AG10803 (cell line): ENCODE measurements at regions not wholly inside any gene's neighbourhood (a gene's known extent, or its start where the extent isn't known, plus 50 kb on each side); places are given as distances from the start of the nearest gene placed in this dataset.

Experiments
- DNase-seq: peaks from one replicate; pipeline ENCODE4 v3.0.0; 2010; ENCODE audit warnings: low read depth
- H3K4me3 ChIP-seq: 2 replicates; pipeline ENCODE4 v1.5.1; 2011; ENCODE audit warnings: mild to moderate bottlenecking, low read length, control low read depth
- TF ChIP-seq, protein P1 (sequence below): conservative IDR thresholded peaks from 2 replicates; pipeline ENCODE4 v1.5.1; 2011; ENCODE audit warnings: mild to moderate bottlenecking, low read length, control low read depth, inconsistent platforms

DNA sequence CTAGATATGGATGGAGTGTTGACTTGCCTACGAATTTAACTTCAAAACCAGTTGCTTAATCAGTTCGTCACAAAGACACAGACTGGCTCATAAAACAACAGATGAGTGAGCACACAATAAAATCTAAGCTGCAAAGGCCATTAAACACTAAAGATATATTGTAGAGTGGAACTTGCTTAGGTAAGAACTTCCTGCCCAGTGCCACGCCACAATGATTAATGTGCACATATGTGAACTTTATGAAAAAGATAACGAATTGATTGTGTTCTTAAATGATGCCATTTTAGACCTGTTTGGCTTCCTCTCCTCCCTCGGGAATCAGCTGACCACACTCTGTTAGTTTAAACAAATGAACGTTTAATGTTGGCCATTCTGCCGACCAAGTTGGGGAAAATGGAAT is 2031.3 kb upstream of the CELF4 start:
- H3K4me3 ChIP-seq: no peak overlapping the region
- no peak for DNase-seq
- TF ChIP-seq, protein P1, sequence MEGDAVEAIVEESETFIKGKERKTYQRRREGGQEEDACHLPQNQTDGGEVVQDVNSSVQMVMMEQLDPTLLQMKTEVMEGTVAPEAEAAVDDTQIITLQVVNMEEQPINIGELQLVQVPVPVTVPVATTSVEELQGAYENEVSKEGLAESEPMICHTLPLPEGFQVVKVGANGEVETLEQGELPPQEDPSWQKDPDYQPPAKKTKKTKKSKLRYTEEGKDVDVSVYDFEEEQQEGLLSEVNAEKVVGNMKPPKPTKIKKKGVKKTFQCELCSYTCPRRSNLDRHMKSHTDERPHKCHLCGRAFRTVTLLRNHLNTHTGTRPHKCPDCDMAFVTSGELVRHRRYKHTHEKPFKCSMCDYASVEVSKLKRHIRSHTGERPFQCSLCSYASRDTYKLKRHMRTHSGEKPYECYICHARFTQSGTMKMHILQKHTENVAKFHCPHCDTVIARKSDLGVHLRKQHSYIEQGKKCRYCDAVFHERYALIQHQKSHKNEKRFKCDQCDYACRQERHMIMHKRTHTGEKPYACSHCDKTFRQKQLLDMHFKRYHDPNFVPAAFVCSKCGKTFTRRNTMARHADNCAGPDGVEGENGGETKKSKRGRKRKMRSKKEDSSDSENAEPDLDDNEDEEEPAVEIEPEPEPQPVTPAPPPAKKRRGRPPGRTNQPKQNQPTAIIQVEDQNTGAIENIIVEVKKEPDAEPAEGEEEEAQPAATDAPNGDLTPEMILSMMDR: no peak

DNA sequence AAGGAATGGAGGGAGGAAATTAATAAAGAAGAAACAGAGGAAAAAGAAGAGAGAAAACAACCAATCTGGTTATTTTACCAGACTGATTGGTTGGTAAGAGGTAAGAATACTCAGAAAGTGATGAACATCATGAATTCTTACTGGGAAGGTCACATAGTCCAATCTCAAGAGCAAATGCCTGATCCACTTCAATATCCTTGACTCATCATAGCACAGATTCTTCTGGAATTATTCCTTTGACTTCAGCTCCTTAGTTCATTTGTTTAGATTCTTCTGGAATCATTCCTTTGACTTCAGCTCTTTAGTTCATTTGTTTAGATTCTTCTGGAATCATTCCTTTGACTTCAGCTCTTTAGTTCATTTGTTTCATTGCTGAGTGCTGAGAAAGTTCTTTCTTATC is 2030.6 kb upstream of the CELF4 start:
- peak; percentile 13 for DNase-seq
- TF ChIP-seq, protein P1: no peak
- no peak overlapping the region for H3K4me3 ChIP-seq

- TF ChIP-seq, protein P1: no peak
- no peak overlapping the region for H3K4me3 ChIP-seq
- no peak for DNase-seq
Measured at GRCh38 chr18:39594206-39594605, 2028.6 kb upstream of the CELF4 start.

- TF ChIP-seq, protein P1: no peak
- DNase-seq: no peak
- H3K4me3 ChIP-seq: no peak overlapping the region
Measured at GRCh38 chr18:39591649-39592048, 2026.1 kb upstream of the CELF4 start.

GRCh38 chr18:39589496-39589895 is 2023.9 kb upstream of the CELF4 start:
- no peak overlapping the region for H3K4me3 ChIP-seq
- TF ChIP-seq, protein P1: no peak
- no peak for DNase-seq

DNA sequence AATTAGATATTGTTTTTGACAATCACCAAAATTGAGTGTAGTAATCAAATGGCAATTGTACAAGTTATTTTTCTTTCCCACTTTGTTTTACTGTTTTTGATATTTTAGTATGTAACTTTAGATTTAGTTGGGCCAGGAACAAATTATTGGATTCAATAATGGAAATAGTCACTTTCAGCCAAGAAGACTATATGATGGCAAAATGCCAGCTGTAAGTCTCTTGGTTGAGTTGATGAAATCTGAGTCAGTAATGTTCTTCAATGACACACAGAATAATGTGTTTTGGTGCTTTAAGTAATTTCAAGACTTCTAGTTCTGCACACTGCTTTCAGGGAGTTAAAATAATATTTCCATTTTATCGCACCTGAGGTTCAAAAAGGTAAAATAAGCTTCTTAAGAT is 2022.0 kb upstream of the CELF4 start:
- H3K4me3 ChIP-seq: no peak overlapping the region
- TF ChIP-seq, protein P1: no peak
- no peak for DNase-seq

GRCh38 chr18:39586741-39587140 is 2021.1 kb upstream of the CELF4 start:
- no peak for DNase-seq
- H3K4me3 ChIP-seq: no peak overlapping the region
- TF ChIP-seq, protein P1: no peak
